ENCODE measurements at regions not wholly inside any gene's neighbourhood (a gene's known extent, or its start where the extent isn't known, plus 50 kb on each side); places are given as distances from the start of the nearest gene placed in this dataset.
A peak's percentile ranks its signal among the peaks of the same experiment; 100 is the strongest.

DNA sequence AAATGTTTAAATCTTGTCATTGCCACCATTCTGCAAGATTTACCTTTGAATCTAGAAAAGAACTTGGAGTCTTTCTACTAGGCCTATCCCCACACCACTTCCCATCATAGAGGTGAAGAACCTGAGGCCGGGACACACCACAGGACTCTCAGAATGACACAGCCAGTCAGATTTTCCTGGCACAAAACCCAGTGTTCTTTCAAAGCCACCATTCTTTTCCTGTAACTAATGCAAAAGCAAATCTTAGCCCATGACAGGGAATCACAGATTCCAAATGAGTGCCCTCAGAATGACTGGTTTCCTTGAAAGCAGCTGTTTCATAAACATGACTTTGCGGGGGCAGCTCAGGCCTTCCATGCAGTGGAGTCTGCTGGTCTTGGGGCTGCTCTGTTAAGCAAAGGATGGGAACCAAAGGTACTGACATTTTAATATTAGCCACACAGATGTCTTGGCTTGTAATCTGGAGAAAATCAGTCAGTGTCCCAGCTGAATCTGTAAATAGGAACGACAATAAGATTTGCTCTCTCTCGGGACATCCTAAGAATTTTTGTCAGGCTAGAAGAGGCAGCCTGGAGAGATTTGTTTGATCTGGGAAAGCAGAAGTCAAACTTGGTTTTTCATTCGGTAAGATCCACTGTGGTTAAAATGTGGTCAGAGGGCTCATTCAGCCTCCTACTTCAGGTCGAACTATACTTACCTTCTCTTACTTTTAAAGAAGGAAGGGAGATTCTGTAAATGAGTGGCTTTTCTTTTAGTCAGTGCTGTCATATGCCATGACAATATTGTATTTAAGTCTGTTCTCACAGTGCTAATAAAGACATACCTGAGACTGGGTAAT lies 115.1 kb downstream of the PALM2AKAP2 start:
- H3K4me3 Mint-ChIP-seq: no peak overlapping the region

DNA sequence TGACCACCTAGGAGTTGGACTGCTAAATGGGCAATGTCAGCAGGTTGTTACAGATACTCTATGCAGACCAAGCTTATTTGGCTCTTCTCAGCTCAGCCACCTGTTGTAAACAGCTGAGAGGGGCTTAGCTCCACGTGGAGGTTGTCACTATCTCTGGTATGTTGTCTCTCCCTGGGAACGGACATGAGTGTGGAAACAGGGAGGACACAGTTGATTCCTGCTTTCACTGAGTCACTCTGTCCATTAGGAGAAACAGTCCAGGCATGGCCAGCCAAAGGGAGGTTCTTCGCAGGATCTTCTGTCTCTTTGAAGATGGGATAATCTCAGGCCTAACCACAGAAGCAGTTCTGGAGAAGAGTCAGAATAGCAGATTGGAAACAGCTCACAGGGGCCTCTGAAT lies 121.2 kb downstream of the PALM2AKAP2 start:
- H3K27ac ChIP-seq (ENCODE audit: low read length): no peak overlapping the region
- WGBS (ENCODE audit: insufficient coverage): 76% methylated on average over 3 of the region's 3 CpGs
- Mint-ChIP-seq H3K9me3 (no peaks in the 10 kb centered on the region), H3K36me3 (no peaks in the 10 kb centered on the region), H3K27me3 (ENCODE audit: low read depth in 2 of 2) (peaks cover 5 to 22% of the 10 kb centered on the region in 2 donors), H3K27ac (no peak overlapping the region), H3K4me3 (no peak overlapping the region), H3K4me1 (no peaks in the 10 kb centered on the region)
- H3K4me3 ChIP-seq (ENCODE audit: low read length): no peak overlapping the region
- H3K27me3 ChIP-seq (ENCODE audit: control insufficient read depth, insufficient read depth, low read length): no peaks in the 10 kb centered on the region
- TF ChIP-seq, protein P1, sequence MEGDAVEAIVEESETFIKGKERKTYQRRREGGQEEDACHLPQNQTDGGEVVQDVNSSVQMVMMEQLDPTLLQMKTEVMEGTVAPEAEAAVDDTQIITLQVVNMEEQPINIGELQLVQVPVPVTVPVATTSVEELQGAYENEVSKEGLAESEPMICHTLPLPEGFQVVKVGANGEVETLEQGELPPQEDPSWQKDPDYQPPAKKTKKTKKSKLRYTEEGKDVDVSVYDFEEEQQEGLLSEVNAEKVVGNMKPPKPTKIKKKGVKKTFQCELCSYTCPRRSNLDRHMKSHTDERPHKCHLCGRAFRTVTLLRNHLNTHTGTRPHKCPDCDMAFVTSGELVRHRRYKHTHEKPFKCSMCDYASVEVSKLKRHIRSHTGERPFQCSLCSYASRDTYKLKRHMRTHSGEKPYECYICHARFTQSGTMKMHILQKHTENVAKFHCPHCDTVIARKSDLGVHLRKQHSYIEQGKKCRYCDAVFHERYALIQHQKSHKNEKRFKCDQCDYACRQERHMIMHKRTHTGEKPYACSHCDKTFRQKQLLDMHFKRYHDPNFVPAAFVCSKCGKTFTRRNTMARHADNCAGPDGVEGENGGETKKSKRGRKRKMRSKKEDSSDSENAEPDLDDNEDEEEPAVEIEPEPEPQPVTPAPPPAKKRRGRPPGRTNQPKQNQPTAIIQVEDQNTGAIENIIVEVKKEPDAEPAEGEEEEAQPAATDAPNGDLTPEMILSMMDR (IDR thresholded peaks at IDR 0.05): no peak
- intact Hi-C loops (cut with micrococcal nuclease): no loop called here
- no peak for DNase-seq
- no peak for ATAC-seq
- no peaks in the 10 kb centered on the region for H3K9me3 ChIP-seq (ENCODE audit: control insufficient read depth, insufficient read depth, low read length)
- no peaks in the 10 kb centered on the region for H3K36me3 ChIP-seq (ENCODE audit: control insufficient read depth, insufficient read depth, low read length)
- no peaks in the 10 kb centered on the region for H3K4me1 ChIP-seq (ENCODE audit: control insufficient read depth, insufficient read depth, low read length)

More for the DNA sequence above, 115.1 kb downstream of the PALM2AKAP2 start:
- no peaks in the 10 kb centered on the region for H3K4me1 Mint-ChIP-seq
- 45% methylated on average over 5 of the region's 6 CpGs for WGBS (ENCODE audit: insufficient coverage)
- H3K9me3 Mint-ChIP-seq: no peaks in the 10 kb centered on the region
- ATAC-seq (no peak), DNase-seq (no peak)
- no peaks in the 10 kb centered on the region for H3K4me1 ChIP-seq (ENCODE audit: control insufficient read depth, insufficient read depth, low read length)
- H3K27me3 ChIP-seq (ENCODE audit: control insufficient read depth, insufficient read depth, low read length): no peaks in the 10 kb centered on the region
- H3K4me3 ChIP-seq (ENCODE audit: low read length): no peak overlapping the region
- H3K27ac Mint-ChIP-seq: no peak overlapping the region
- H3K27ac ChIP-seq (ENCODE audit: low read length): no peak overlapping the region
- TF ChIP-seq, protein P1 (IDR thresholded peaks at IDR 0.05): no peak
- H3K9me3 ChIP-seq (ENCODE audit: control insufficient read depth, insufficient read depth, low read length): no peaks in the 10 kb centered on the region
- peaks cover 8 to 17% of the 10 kb centered on the region in 2 donors for H3K27me3 Mint-ChIP-seq (ENCODE audit: low read depth in 2 of 2)
- intact Hi-C loops (cut with micrococcal nuclease): no loop called here
- no peaks in the 10 kb centered on the region for H3K36me3 Mint-ChIP-seq
- no peaks in the 10 kb centered on the region for H3K36me3 ChIP-seq (ENCODE audit: control insufficient read depth, insufficient read depth, low read length)

DNA sequence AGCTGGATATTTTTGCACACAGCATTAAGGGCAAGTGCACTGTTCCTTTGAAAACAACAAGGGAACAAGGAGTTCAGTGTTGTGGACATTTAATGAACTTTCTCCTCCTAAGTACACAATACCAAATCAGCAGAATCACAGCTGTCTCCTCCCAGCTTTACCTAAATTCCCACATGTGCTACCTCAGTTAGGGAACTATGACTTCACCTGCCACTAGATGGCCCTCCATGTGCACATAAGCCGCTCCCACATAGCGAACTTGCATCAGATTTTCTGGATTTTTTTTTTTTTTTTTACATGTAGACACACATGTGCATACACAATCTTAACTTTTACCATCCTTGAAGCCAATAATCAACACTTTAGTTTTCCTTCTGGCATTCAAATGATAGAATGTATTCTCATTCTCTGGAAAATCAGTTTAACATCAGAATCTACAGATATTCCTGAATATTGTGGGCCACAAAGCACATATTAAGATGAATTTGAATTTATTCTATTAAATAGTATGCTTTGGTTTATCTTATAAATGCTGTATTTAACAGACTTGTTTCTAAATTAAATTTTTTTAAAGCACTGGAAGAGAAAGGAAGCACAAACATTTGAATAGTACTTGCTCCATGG lies 123.6 kb downstream of the PALM2AKAP2 start:
- Mint-ChIP-seq H3K4me1 (no peaks in the 10 kb centered on the region), H3K27me3 (ENCODE audit: low read depth in 2 of 2) (peaks cover 4 to 20% of the 10 kb centered on the region in 2 donors), H3K36me3 (no peaks in the 10 kb centered on the region), H3K4me3 (no peak overlapping the region), H3K27ac (no peak overlapping the region), H3K9me3 (no peaks in the 10 kb centered on the region)
- peak in 1 of 2 donors; percentile 80 for DNase-seq
- no peak overlapping the region for H3K4me3 ChIP-seq (ENCODE audit: low read length)
- TF ChIP-seq, protein P1 (IDR thresholded peaks at IDR 0.05): peak; percentile 53
- no peaks in the 10 kb centered on the region for H3K27me3 ChIP-seq (ENCODE audit: control insufficient read depth, insufficient read depth, low read length)
- intact Hi-C loops (cut with micrococcal nuclease): loop anchor here (1.0 kb wide), 2 partner anchors 250 to 314 kb away; no protein-coding TSS in a partner anchor
- H3K4me1 ChIP-seq (ENCODE audit: control insufficient read depth, insufficient read depth, low read length): no peaks in the 10 kb centered on the region
- H3K36me3 ChIP-seq (ENCODE audit: control insufficient read depth, insufficient read depth, low read length): no peaks in the 10 kb centered on the region
- ATAC-seq: peak in 2 of 3 donors; percentile 29 to 64
- 0% methylated on average over 2 of the region's 2 CpGs for WGBS (ENCODE audit: insufficient coverage)
- no peaks in the 10 kb centered on the region for H3K9me3 ChIP-seq (ENCODE audit: control insufficient read depth, insufficient read depth, low read length)
- no peak overlapping the region for H3K27ac ChIP-seq (ENCODE audit: low read length)
